Fibroblast of peridontal ligament (primary cell): ENCODE measurements at regions not wholly inside any gene's neighbourhood (a gene's known extent, or its start where the extent isn't known, plus 50 kb on each side); places are given as distances from the start of the nearest gene placed in this dataset.
A peak's percentile ranks its signal among the peaks of the same experiment; 100 is the strongest.

Experiments used
- DNase-seq: peaks from one replicate; pipeline ENCODE4 v3.0.0-alpha.2; 2010; ENCODE audit errors: extremely low read depth

GRCh38 chr10:36634916-36635315, 490.5 kb upstream of the ANKRD30A start:
- DNase-seq, result peak; percentile 40

- DNase-seq, result no peak
Measured at GRCh38 chr10:36630267-36630666, 495.1 kb upstream of the ANKRD30A start.

GRCh38 chr10:36629476-36629875, 495.9 kb upstream of the ANKRD30A start:
- no peak for DNase-seq

GRCh38 chr10:36624551-36625100, 500.8 kb upstream of the ANKRD30A start:
- no peak for DNase-seq

GRCh38 chr10:36621346-36621745, 504.1 kb upstream of the ANKRD30A start:
- peak; percentile 40 for DNase-seq

- DNase-seq, result no peak
Measured at GRCh38 chr10:36612436-36612835, 513.0 kb upstream of the ANKRD30A start.

GRCh38 chr10:36608866-36609265, 516.5 kb upstream of the ANKRD30A start:
- peak; percentile 11 for DNase-seq

GRCh38 chr10:36608251-36608650, 517.1 kb upstream of the ANKRD30A start:
- DNase-seq, result peak; percentile 52

- DNase-seq, result no peak
Measured at GRCh38 chr10:36606234-36606839, 519.1 kb upstream of the ANKRD30A start.

- no peak for DNase-seq
Measured at GRCh38 chr10:36604316-36604715, 521.1 kb upstream of the ANKRD30A start.

GRCh38 chr10:36603688-36604087, 521.7 kb upstream of the ANKRD30A start:
- no peak for DNase-seq

- peak; percentile 88 for DNase-seq
Measured at GRCh38 chr10:36602374-36602773, 523.0 kb upstream of the ANKRD30A start.

GRCh38 chr10:36597756-36598320, 527.6 kb upstream of the ANKRD30A start:
- peak; percentile 56 for DNase-seq

GRCh38 chr10:36592964-36593363, 532.4 kb upstream of the ANKRD30A start:
- DNase-seq, result no peak

GRCh38 chr10:36591436-36591835, 534.0 kb upstream of the ANKRD30A start:
- no peak for DNase-seq

GRCh38 chr10:36583690-36584089, 541.7 kb upstream of the ANKRD30A start:
- no peak for DNase-seq

GRCh38 chr10:36581237-36581636, 544.2 kb upstream of the ANKRD30A start:
- DNase-seq, result no peak

GRCh38 chr10:36578306-36578705, 547.1 kb upstream of the ANKRD30A start:
- DNase-seq, result peak; percentile 22

- DNase-seq, result no peak
Measured at GRCh38 chr10:36577126-36577525, 548.3 kb upstream of the ANKRD30A start.

- DNase-seq, result peak; percentile 44
Measured at GRCh38 chr10:36574207-36574606, 551.2 kb upstream of the ANKRD30A start.

GRCh38 chr10:36573246-36573645, 552.2 kb upstream of the ANKRD30A start:
- DNase-seq, result no peak

- DNase-seq, result no peak
Measured at GRCh38 chr10:36564433-36564832, 561.0 kb upstream of the ANKRD30A start.
